A673 (cell line): ENCODE measurements at regions not wholly inside any gene's neighbourhood (a gene's known extent, or its start where the extent isn't known, plus 50 kb on each side); places are given as distances from the start of the nearest gene placed in this dataset.

ENCODE experiments used
- BruUV-seq: library from RNA; stranded (reverse); fragments of 400-500 nt; replicated peaks from 2 replicates; lab custom pipeline; 2021; lab: Mats Ljungman, UMichigan
- CTCF ChIA-PET: fragments of 300-600 bp; sonication (Branson Sonifier 250); formaldehyde crosslinking; loops from one replicate; lab custom pipeline; 2022; ENCODE audit warnings: antibody characterized with exemption; lab: Charles Lee
- POLR2A ChIA-PET: fragments of 300-600 bp; sonication (Branson Sonifier 250); formaldehyde crosslinking; loops from one replicate; lab custom pipeline; 2022; ENCODE audit warnings: antibody characterized with exemption; ENCODE audit not compliant: low non-redundant PET; lab: Charles Lee
- DNase-seq: peaks from one replicate; pipeline ENCODE4 v3.0.0-alpha.2; 2015; ENCODE audit warnings: low spot score
- H3K27ac ChIP-seq: fragments of 200-600 bp; sonication (generic); 2 replicates; pipeline ENCODE4 v1.5.1; 2016; ENCODE audit warnings: mixed run types, low read depth, mild to moderate bottlenecking, mixed read lengths, antibody characterized with exemption, low read length; ENCODE audit not compliant: poor library complexity, severe bottlenecking
- H3K27me3 ChIP-seq: fragments of 200-600 bp; sonication (generic); replicated peaks from 2 replicates; pipeline ENCODE4 v1.6.1; 2017; ENCODE audit warnings: mixed run types, low read depth, mild to moderate bottlenecking, mixed read lengths, antibody characterized with exemption, low read length; ENCODE audit not compliant: insufficient read depth, poor library complexity
- H3K36me3 ChIP-seq: fragments of 200-600 bp; sonication (generic); 2 replicates; pipeline ENCODE4 v1.6.1; 2016; ENCODE audit warnings: mixed run types, mild to moderate bottlenecking, mixed read lengths, antibody characterized with exemption, low read length; ENCODE audit not compliant: insufficient read depth, poor library complexity, severe bottlenecking
- H3K4me1 ChIP-seq: fragments of 200-600 bp; sonication (generic); 2 replicates; pipeline ENCODE4 v1.6.1; 2017; ENCODE audit warnings: mixed run types, mild to moderate bottlenecking, mixed read lengths, antibody characterized with exemption, low read length; ENCODE audit not compliant: insufficient read depth, poor library complexity, severe bottlenecking
- H3K4me3 ChIP-seq: fragments of 200-600 bp; sonication (generic); 2 replicates; pipeline ENCODE4 v1.5.1; 2016; ENCODE audit warnings: low read depth, mixed run types, mild to moderate bottlenecking, mixed read lengths, low read length; ENCODE audit not compliant: poor library complexity, severe bottlenecking
- H3K9me3 ChIP-seq: fragments of 200-600 bp; sonication (generic); 2 replicates; pipeline ENCODE4 v1.6.1; 2016; ENCODE audit warnings: mixed run types, low read depth, mild to moderate bottlenecking, mixed read lengths, antibody characterized with exemption, low read length; ENCODE audit not compliant: poor library complexity, severe bottlenecking
- CTCF ChIP-seq: fragments of 300-800, 200-600 bp; sonication (generic); conservative IDR thresholded peaks from 2 replicates; pipeline ENCODE4 v1.5.1; 2017; ENCODE audit warnings: low read depth, mild to moderate bottlenecking, antibody characterized with exemption, low read length, moderate library complexity, mixed read lengths
- EZH2 ChIP-seq: fragments of 200-600 bp; sonication (generic); IDR thresholded peaks from 2 replicates; pipeline ENCODE4 v1.6.1; 2017; ENCODE audit warnings: borderline replicate concordance, low read depth, mild to moderate bottlenecking, mixed read lengths, antibody characterized with exemption, low read length; ENCODE audit not compliant: poor library complexity, severe bottlenecking
- intact Hi-C: fragments of 100-400 bp; cut with micrococcal nuclease; formaldehyde crosslinking; loops from one replicate; pipeline ENCODE4 v1.10.0; 2022; ENCODE audit not compliant: unreplicated experiment

DNA sequence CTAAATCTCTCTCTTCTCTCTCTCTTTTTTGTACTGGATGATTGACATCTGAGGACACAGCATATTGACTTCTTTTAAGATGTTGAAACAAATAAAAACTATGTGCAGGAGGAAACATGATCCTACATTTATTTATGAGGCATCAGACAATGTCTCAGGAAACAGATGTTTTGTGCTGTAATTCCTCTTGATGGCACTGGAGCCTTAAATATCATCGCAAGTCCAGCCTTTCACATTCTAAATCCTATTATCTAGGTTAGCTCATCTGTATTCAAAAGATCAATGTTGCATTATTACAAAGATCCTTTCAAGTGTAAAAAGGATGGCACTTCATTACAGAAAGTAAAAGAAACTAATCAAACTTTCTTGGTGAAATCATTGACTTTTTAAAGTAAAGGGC lies 63.9 kb downstream of the MAT2B start:
- H3K4me3 ChIP-seq: no peak overlapping the region
- ChIA-PET CTCF (interaction anchor here (1.0 kb wide), 1 partner anchor 935 kb away, joined by 4 read pairs; no protein-coding TSS in a partner anchor), POLR2A (no interaction called here)
- peak; percentile 62 for DNase-seq
- peaks cover 31% of the 10 kb centered on the region for H3K27me3 ChIP-seq
- no peak overlapping the region for H3K27ac ChIP-seq
- no TSS peak for BruUV-seq
- H3K4me1 ChIP-seq: peaks cover 27% of the 10 kb centered on the region
- intact Hi-C loops: loop anchor here (1.0 to 10.0 kb wide), 7 partner anchors 123 to 1928 kb away; no protein-coding TSS in a partner anchor
- H3K36me3 ChIP-seq: no peaks in the 10 kb centered on the region
- no peak for TF ChIP-seq EZH2
- peak; percentile 60 for TF ChIP-seq CTCF
- H3K9me3 ChIP-seq: no peaks in the 10 kb centered on the region

GRCh38 chr5:163571744-163572143 lies 66.3 kb downstream of the MAT2B start:
- intact Hi-C loops: no loop called here
- no peak for DNase-seq
- peaks cover 7% of the 10 kb centered on the region for H3K27me3 ChIP-seq
- H3K4me3 ChIP-seq: no peak overlapping the region
- POLR2A ChIA-PET: no interaction called here
- H3K4me1 ChIP-seq: peaks cover 27% of the 10 kb centered on the region
- H3K36me3 ChIP-seq: no peaks in the 10 kb centered on the region
- CTCF ChIA-PET: no interaction called here
- TF ChIP-seq CTCF (no peak), EZH2 (no peak)
- no peak overlapping the region for H3K27ac ChIP-seq
- no peaks in the 10 kb centered on the region for H3K9me3 ChIP-seq
- no TSS peak for BruUV-seq

DNA sequence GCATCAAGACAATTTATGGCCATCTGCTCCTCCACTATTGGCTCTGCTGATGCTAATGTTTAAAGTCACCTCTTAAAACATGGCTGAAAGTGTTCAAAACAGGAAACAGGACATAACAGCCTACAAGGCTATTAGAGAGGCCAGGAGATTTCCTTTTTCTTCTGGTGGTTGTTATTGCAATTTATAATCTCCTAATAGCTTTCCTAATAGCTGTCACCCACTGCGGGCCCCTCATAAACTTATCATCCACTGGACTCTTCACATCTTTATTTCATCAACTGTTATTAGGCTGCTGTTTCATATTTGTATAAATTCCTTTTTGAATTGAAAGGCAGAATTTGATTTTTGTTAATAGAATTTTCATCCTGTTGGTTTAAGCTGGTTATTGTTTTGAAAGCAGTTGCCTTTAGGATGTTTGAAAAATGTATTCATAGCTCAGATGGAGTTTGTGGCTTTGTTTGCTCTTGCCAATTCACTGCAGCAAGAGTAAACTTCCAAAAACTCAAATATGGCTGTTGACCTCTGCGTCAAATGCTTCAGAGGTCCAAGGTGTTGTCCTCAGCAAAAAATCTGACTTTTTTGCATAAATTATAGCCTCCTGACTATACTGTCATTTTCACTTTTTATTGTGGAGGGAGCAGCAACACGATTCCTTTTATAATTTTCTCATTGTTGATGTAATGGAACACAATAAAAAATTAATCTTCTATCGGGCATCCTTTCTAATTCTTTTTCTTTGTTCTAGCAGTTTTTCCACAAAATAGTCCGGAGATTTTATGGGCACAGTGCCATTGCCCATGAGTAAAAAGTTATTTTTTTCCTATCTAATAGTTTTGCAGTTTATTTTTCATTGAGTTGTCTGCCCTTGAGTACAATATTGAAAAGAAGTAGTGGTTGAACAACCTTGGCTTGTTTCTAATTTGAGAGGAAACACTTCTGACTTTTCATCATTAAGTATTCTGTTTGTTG lies 69.3 kb downstream of the MAT2B start:
- TF ChIP-seq EZH2 (no peak), CTCF (no peak)
- Histone ChIP-seq H3K9me3 (no peaks in the 10 kb centered on the region), H3K36me3 (no peaks in the 10 kb centered on the region), H3K27ac (no peak overlapping the region), H3K4me3 (no peak overlapping the region), H3K27me3 (no peaks in the 10 kb centered on the region), H3K4me1 (peaks cover 15% of the 10 kb centered on the region)
- no TSS peak for BruUV-seq
- ChIA-PET POLR2A (no interaction called here), CTCF (no interaction called here)
- DNase-seq: peak; percentile 69
- intact Hi-C loops: no loop called here
